Mammary epithelial cell (primary cell): ENCODE measurements at regions not wholly inside any gene's neighbourhood (a gene's known extent, or its start where the extent isn't known, plus 50 kb on each side); places are given as distances from the start of the nearest gene placed in this dataset.

Experiments used
- CTCF ChIP-seq, 2 donors: IDR thresholded peaks in 1 of 2; conservative IDR thresholded peaks in 1 of 2; 2 replicates each; pipeline ENCODE4 v1.5.1; 2011 to 2012; ENCODE audit warnings: inconsistent platforms in 2 of 2, low read length in 2 of 2, mild to moderate bottlenecking in 2 of 2, control low read depth in 1 of 2, low read depth in 1 of 2; ENCODE audit not compliant: insufficient read depth in 1 of 2; ENCODE audit errors: extremely low read depth in 1 of 2
- EZH2 ChIP-seq: IDR thresholded peaks from 2 replicates; pipeline ENCODE4 v1.6.1; 2012; ENCODE audit warnings: low read length, inconsistent platforms, borderline replicate concordance

GRCh38 chr13:79650688-79651087 is 169.7 kb downstream of the NDFIP2 start:
- TF ChIP-seq CTCF (conservative IDR thresholded peaks at IDR 0.05 in 1 of 2, IDR thresholded peaks at IDR 0.05 in 1 of 2; ENCODE audit: extremely low read depth in 1 of 2, insufficient read depth in 1 of 2, low read depth in 1 of 2, low read length in 2 of 2) (no peak), EZH2 (no peak)
